DND-41 (cell line): ENCODE measurements at regions not wholly inside any gene's neighbourhood (a gene's known extent, or its start where the extent isn't known, plus 50 kb on each side); places are given as distances from the start of the nearest gene placed in this dataset.

Source experiments
- EZH2 ChIP-seq: IDR thresholded peaks from 3 replicates; pipeline ENCODE4 v1.6.1; 2012; ENCODE audit warnings: borderline replicate concordance, low read depth, mild to moderate bottlenecking, moderate library complexity, low read length, inconsistent platforms; ENCODE audit not compliant: severe bottlenecking
- TF ChIP-seq, protein P1 (sequence below): IDR thresholded peaks from 2 replicates; pipeline ENCODE4 v1.5.1; 2012; ENCODE audit warnings: borderline replicate concordance, low read length, moderate library complexity, mild to moderate bottlenecking; ENCODE audit not compliant: poor library complexity, severe bottlenecking; ENCODE audit errors: extremely low read depth

DNA sequence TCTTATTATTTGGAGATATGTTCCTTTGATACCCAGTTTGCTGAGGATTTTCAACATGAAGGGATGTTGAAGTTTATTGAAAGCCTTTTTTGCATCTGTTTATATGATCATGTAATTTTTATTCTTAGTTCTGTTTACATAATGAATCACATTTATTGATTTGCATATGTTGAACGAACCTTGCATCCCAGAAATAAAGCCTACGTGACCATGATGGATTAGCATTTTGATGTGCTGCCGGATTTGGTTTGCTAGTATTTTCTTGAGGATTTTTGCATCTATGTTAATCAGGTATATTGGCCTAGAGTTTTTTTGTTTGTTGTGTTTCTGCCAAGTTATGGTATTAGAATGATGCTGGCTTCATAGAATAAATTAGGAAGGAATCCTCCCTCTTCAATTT, 161.4 kb upstream of the ITGA1 start:
- TF ChIP-seq, protein P1, sequence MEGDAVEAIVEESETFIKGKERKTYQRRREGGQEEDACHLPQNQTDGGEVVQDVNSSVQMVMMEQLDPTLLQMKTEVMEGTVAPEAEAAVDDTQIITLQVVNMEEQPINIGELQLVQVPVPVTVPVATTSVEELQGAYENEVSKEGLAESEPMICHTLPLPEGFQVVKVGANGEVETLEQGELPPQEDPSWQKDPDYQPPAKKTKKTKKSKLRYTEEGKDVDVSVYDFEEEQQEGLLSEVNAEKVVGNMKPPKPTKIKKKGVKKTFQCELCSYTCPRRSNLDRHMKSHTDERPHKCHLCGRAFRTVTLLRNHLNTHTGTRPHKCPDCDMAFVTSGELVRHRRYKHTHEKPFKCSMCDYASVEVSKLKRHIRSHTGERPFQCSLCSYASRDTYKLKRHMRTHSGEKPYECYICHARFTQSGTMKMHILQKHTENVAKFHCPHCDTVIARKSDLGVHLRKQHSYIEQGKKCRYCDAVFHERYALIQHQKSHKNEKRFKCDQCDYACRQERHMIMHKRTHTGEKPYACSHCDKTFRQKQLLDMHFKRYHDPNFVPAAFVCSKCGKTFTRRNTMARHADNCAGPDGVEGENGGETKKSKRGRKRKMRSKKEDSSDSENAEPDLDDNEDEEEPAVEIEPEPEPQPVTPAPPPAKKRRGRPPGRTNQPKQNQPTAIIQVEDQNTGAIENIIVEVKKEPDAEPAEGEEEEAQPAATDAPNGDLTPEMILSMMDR, result no peak
- no peak for TF ChIP-seq EZH2
